ENCODE measurements at regions not wholly inside any gene's neighbourhood (a gene's known extent, or its start where the extent isn't known, plus 50 kb on each side); places are given as distances from the start of the nearest gene placed in this dataset.

DNA sequence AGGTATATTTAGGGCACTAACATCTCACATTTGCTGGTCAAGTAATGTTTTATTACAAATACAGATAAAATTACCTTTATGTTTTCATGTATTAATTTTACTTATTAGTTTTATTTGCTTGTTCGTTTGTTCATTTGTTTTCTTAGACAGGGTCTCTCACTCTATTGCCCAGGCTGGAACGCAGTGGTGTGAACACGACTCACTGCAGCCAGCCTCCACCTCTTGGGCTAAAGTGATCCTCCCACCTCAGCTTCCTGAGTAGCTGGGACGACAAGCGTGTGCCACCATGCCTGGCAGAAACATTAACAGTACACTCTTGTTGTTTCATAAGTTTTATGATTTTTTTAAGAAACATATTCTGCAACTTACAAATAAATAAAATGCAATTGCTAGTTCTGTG is 123.2 kb downstream of the ZNF608 start:
- TF ChIP-seq, protein P1, sequence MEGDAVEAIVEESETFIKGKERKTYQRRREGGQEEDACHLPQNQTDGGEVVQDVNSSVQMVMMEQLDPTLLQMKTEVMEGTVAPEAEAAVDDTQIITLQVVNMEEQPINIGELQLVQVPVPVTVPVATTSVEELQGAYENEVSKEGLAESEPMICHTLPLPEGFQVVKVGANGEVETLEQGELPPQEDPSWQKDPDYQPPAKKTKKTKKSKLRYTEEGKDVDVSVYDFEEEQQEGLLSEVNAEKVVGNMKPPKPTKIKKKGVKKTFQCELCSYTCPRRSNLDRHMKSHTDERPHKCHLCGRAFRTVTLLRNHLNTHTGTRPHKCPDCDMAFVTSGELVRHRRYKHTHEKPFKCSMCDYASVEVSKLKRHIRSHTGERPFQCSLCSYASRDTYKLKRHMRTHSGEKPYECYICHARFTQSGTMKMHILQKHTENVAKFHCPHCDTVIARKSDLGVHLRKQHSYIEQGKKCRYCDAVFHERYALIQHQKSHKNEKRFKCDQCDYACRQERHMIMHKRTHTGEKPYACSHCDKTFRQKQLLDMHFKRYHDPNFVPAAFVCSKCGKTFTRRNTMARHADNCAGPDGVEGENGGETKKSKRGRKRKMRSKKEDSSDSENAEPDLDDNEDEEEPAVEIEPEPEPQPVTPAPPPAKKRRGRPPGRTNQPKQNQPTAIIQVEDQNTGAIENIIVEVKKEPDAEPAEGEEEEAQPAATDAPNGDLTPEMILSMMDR (IDR thresholded peaks at IDR 0.05), result no peak
- TF ChIP-seq POLR2AphosphoS5 (IDR thresholded peaks at IDR 0.05), result no peak
- TF ChIP-seq EP300 (IDR thresholded peaks at IDR 0.05), result no peak
- TF ChIP-seq POLR2A (IDR thresholded peaks at IDR 0.05), result no peak

All from stomach (tissue), 4 donors.